Neural cell (in vitro differentiated cells): ENCODE measurements at regions not wholly inside any gene's neighbourhood (a gene's known extent, or its start where the extent isn't known, plus 50 kb on each side); places are given as distances from the start of the nearest gene placed in this dataset.
"Not testable (repeated sequence)": the region's sequence is repeated elsewhere in the genome, so short reads cannot be mapped to it uniquely, and the experiment has no call there.

Source experiments
- EP300 ChIP-seq: fragments of 450-650 bp; conservative IDR thresholded peaks from 2 replicates; pipeline ENCODE4 v1.6.1; 2014; ENCODE audit warnings: antibody characterized with exemption, mild to moderate bottlenecking, moderate library complexity; ENCODE audit not compliant: poor library complexity, severe bottlenecking
- TF ChIP-seq, protein P1 (sequence below): fragments of 450-650 bp; IDR thresholded peaks from 2 replicates; pipeline ENCODE4 v1.5.1; 2014; ENCODE audit warnings: antibody characterized with exemption, mild to moderate bottlenecking, moderate library complexity; ENCODE audit not compliant: poor library complexity, severe bottlenecking
- TF ChIP-seq, protein P2 (sequence below): IDR thresholded peaks from 2 replicates; pipeline ENCODE4 v1.6.1; 2012; ENCODE audit warnings: borderline replicate concordance

DNA sequence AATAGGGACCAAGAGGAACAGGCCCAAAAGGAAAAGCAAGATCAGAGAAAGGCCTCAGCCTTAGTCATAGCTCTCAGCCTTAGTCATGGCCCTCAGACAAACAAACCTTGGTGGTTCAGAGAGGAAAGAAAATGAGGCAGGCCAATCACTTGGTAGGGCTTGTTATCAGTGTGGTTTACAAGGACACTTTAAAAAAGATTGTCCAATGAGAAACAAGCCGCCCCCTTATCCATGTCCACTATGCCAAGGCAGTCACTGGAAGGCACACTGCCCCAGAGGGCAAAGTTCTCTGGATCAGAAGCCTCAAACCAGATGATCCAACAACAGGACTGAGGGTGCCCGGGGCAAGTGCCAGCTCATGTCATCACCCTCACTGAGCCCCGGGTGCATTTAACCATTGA, 121.0 kb upstream of the CRY1 start:
- not testable (repeated sequence) for TF ChIP-seq EP300
- TF ChIP-seq, protein P1, sequence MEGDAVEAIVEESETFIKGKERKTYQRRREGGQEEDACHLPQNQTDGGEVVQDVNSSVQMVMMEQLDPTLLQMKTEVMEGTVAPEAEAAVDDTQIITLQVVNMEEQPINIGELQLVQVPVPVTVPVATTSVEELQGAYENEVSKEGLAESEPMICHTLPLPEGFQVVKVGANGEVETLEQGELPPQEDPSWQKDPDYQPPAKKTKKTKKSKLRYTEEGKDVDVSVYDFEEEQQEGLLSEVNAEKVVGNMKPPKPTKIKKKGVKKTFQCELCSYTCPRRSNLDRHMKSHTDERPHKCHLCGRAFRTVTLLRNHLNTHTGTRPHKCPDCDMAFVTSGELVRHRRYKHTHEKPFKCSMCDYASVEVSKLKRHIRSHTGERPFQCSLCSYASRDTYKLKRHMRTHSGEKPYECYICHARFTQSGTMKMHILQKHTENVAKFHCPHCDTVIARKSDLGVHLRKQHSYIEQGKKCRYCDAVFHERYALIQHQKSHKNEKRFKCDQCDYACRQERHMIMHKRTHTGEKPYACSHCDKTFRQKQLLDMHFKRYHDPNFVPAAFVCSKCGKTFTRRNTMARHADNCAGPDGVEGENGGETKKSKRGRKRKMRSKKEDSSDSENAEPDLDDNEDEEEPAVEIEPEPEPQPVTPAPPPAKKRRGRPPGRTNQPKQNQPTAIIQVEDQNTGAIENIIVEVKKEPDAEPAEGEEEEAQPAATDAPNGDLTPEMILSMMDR = not testable (repeated sequence)
- TF ChIP-seq, protein P2, sequence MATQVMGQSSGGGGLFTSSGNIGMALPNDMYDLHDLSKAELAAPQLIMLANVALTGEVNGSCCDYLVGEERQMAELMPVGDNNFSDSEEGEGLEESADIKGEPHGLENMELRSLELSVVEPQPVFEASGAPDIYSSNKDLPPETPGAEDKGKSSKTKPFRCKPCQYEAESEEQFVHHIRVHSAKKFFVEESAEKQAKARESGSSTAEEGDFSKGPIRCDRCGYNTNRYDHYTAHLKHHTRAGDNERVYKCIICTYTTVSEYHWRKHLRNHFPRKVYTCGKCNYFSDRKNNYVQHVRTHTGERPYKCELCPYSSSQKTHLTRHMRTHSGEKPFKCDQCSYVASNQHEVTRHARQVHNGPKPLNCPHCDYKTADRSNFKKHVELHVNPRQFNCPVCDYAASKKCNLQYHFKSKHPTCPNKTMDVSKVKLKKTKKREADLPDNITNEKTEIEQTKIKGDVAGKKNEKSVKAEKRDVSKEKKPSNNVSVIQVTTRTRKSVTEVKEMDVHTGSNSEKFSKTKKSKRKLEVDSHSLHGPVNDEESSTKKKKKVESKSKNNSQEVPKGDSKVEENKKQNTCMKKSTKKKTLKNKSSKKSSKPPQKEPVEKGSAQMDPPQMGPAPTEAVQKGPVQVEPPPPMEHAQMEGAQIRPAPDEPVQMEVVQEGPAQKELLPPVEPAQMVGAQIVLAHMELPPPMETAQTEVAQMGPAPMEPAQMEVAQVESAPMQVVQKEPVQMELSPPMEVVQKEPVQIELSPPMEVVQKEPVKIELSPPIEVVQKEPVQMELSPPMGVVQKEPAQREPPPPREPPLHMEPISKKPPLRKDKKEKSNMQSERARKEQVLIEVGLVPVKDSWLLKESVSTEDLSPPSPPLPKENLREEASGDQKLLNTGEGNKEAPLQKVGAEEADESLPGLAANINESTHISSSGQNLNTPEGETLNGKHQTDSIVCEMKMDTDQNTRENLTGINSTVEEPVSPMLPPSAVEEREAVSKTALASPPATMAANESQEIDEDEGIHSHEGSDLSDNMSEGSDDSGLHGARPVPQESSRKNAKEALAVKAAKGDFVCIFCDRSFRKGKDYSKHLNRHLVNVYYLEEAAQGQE = not testable (repeated sequence)
